GM21423 (cell line): ENCODE measurements at regions not wholly inside any gene's neighbourhood (a gene's known extent, or its start where the extent isn't known, plus 50 kb on each side); places are given as distances from the start of the nearest gene placed in this dataset.

ENCODE experiments used
- ATAC-seq: cut with Tn5 transposase; IDR thresholded peaks from one replicate; pipeline ENCODE4 v1.9.1; 2021; ENCODE audit warnings: mild to moderate bottlenecking, moderate library complexity; ENCODE audit not compliant: unreplicated experiment

- no peak for ATAC-seq
These were observed 53.5 kb upstream of the LRRN1 start for GRCh38 chr3:3745693-3746092.

GRCh38 chr3:3744826-3745225, 54.4 kb upstream of the LRRN1 start:
- ATAC-seq = no peak

GRCh38 chr3:3743754-3744153, 55.5 kb upstream of the LRRN1 start:
- ATAC-seq = no peak

- no peak for ATAC-seq
These were observed 59.2 kb upstream of the LRRN1 start for GRCh38 chr3:3740061-3740460.

DNA sequence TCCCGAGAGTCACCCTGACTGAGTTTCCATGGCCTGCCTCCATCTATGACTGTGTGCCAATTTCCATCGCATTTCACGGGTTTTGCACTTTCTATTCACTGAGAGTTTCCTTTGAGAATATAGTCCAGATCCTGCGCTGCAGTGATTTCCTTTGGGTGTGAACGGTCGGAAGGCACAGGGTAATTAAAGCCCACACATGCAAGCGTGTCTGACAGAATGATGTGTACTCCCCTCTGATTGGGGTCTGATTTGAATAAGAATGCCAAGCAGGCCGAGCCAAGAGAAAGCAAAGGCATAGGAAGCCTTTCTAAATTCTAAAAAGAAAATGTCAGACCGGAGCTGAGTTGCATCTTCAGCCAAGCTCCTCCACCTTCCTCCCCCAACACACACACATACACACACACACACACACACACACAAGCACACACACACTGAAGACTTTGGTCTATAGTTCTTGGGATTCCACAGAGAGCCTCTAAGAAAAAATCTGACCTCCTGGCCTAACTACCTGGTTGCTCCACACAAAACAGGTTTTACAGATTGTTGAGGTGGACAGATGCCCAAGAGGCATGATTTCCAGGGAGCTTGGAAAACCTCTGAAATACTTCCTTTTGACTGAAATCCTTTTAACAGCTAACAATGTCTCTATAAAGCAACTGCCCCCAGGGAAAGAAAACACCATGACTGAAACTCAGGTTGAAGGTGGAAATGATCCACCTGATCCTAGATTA, 59.7 kb upstream of the LRRN1 start:
- no peak for ATAC-seq

DNA sequence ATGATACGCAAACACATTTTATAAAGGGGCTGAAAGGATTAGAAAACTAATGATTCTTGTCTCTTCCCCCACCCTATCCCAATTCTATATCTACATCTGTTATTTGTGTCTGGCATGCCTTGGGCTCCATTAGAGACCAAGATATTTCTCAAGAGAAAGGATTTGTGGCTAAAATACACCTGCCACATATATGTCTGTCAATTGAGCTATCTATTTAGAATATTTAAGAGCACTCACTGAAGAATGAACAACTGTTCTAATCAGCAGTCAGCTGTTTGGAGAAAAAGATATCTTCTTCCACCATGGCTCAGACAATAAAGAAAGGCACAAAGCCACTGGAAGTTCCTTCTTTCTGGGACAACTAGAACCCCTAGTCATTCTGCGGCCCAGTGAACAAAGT, 61.7 kb upstream of the LRRN1 start:
- no peak for ATAC-seq

- ATAC-seq = no peak
These were observed 63.3 kb upstream of the LRRN1 start for GRCh38 chr3:3735919-3736318.

GRCh38 chr3:3734881-3735280, 64.3 kb upstream of the LRRN1 start:
- no peak for ATAC-seq

DNA sequence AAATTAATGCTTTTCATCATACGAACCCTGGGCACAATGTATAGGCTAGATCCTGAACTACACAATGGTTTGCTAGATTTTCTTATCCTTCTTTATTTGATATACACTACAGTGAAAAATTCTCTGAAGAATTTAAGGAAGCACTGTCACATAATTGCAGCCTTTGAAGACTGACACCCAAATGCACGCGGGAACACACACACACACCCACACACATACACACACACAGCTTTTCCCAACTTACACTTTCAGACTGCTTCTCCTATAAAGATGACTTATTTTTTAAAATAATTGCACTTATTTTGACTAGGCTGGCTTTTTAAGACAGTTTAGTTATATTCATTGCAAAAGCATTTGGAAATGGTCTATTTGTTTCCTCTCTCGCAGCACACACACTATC, 70.0 kb upstream of the LRRN1 start:
- ATAC-seq = no peak

DNA sequence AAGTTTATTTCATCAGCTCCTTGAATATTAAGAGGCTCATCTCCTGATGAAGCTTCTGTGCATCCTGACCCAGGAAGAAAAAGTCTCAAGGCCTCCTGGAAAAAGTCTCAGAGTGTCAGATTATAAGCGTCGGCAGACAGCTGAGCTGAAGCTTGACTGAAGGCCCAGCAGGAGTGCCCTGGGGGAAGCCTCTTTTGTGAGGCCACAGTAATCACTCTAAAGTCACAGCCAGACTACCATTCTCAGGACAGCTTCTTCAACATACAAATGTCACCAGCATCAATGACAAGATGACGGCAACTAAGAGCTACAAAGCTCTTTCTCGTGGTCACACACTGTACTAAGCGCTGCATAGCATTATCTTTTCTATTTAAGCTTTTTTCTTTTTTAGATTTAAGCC, 72.7 kb upstream of the LRRN1 start:
- no peak for ATAC-seq

GRCh38 chr3:3714572-3714971, 84.7 kb upstream of the LRRN1 start:
- ATAC-seq = no peak

DNA sequence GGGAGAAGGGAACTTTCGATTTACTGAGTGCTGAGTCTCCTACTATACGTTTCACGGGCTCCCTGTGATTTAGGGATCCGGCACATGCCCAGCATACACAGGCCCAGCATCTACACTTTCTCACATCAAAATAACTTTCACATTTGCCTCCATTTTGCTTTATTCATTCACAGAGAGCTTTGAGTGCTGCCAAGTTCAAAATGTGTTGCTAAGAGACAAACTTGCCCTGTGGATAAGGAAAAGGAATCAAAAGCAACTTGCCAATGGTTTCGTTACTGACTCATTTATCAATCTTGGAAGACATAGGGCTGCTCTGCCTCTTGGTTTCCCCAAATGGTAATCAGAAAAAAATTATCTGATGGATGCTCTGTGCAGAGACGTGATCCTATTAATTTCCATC, 86.3 kb upstream of the LRRN1 start:
- no peak for ATAC-seq

DNA sequence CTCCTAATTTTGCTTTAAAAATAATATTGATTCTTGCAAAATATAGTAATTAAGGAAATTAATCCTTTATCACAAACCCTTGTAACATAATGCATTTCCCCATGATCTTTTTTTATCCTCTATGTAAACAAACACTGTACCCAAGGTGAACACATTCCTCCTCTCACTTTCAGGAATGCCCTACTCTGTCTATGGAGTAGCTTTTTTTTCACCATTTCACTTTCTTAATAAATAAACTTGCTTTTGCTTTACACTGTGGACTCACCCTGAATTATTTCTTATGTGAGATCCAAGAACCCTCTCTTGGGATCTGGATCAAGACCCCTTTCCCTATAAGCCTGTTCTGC, 90.5 kb upstream of the LRRN1 start:
- no peak for ATAC-seq

DNA sequence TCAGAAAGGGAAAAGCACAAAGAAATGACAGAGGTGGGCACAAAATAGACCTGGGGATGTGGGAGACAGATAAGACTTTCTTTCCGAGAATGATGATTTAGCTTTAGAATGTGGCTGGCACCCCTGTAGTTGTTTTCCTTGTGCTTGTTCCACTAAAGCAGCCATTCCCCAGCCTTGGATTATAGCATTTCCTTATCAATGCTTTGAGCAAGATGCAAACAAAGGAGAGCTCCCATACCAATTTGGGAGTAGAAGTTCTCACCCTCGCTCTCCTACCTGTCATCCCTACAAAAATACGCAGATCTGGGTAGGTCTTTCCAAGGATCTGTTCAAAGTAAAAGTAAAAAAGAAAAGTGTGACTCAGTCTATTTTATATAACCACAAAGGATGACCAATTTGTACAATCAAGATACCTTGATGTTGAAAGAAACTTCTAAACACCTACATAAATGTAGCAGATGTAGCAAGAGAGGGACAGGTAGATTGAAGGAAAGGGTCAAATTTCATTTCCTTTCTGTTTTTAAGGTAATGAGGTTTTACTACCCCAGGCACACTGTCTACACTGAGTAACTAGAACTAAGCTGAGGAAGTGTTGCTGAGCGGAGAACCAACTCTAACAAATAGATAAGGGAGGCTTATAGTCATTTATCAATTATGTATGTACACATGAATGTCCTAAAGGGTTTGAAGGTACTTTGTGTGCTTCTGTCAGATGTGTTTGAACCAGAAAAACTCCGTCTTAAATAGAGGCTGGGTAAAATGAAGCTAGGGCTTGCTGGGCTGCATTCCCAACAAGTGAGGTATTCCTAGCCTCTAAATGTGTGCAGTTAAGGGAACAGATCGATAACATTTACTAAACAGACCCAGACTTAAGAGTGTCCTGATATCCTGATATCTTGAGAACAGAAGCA, 91.1 kb upstream of the LRRN1 start:
- ATAC-seq = no peak

DNA sequence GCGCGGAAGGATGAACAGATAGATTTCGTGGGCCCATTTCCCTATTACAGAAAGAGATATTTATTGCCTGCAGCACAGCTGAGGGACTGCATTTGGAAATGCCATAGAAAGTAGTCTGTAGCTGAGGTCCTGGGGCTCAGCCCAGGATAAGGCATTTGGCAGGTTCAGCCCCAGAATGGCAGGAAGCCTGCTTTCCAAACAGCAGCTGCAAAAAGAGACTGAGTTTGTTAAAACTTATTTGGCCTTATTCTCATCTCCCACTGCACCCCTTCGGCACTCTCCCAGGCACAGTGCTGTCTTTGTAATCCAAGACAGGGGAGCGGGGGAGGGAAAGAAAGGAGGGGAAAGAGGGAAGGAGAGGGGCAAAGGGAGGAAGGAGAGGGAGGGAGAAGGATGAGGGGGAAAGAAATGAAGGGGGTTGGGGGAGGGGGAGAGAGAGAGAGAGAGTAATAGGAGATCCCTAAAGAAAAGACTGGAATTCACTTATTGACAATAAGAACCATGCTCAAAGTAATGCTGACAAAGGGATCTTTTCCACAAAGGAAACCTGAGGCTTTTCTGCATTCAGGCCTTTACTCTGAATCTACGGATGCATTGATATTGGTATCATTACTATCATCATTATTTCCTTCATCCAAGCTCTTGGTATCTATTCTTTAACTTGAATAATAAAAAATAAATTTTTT, 94.0 kb upstream of the LRRN1 start:
- ATAC-seq = no peak

GRCh38 chr3:3701949-3702348, 97.3 kb upstream of the LRRN1 start:
- no peak for ATAC-seq

DNA sequence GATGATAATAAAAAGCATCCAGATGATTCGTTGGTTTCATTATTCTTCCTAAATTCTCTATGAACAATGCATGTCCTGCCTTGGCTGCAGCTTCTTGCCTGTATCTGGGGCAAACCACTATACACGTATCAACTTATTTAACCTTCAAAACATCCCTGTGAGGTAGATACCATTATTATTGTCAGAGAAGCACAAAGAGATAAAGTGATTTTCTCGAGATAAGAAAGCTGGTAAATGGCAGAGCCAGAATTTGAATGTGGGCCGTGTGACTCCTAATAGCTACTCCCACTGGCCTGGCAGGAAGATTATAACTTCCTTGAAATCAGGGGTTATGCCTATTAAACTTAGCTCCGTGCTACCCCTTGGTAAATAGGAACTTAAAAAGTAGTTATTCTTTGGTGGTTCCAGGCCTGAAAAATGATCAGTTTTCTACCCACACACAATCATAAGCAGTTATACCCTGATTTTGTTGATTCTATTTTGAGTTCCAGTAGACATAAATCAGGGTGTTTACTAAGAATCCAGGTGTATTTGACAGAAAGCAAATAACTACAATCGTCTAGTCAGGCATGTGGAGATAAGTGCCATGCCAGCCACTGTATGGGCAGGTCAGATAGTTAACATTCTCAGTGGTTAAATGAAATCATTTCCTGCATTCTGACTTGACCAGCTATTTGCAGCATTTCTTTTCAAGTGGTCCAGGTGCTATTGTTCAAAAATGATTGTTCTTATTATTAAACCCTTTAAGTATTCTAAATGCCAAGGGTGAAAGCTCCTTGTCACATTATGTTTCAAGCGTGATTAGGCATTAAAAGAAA, 99.2 kb upstream of the LRRN1 start:
- no peak for ATAC-seq

DNA sequence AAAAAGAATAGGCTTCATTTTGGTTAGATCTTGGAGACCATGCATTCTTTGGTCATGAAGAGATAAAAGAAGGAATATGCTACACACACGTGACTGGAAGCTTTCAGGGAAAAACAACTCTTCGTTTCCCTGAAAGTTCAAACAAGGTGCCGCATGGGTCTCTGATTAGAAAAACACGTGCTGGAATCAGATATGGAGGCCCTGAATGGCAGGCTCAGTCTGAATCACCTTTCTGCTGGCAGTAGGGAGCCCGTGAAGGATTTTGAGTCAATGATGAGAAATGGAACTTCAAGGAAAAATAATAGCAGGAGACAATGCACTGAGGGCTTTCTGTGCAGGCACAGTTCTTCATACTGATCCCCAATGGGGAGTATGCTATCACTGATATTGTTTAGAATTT, 99.8 kb upstream of the LRRN1 start:
- ATAC-seq = no peak

- no peak for ATAC-seq
These were observed 102.9 kb upstream of the LRRN1 start for GRCh38 chr3:3696345-3696744.

- no peak for ATAC-seq
These were observed 105.6 kb upstream of the LRRN1 start for GRCh38 chr3:3693593-3693992.
